AML-193 (cell line): ENCODE measurements at regions not wholly inside any gene's neighbourhood (a gene's known extent, or its start where the extent isn't known, plus 50 kb on each side); places are given as distances from the start of the nearest gene placed in this dataset.
"Not testable (repeated sequence)": the region's sequence is repeated elsewhere in the genome, so short reads cannot be mapped to it uniquely, and the experiment has no call there.

Experiments
- DNase-seq, 2 experiments: peaks; one replicate each; lab custom pipeline; 2025; lab: John Stamatoyannopoulos, UW

- DNase-seq, result no peak
Measured at GRCh38 chr4:93888308-93888707, 59.8 kb downstream of the ATOH1 start.

- no peak for DNase-seq
Measured at GRCh38 chr4:93888768-93889167, 60.2 kb downstream of the ATOH1 start.

DNA sequence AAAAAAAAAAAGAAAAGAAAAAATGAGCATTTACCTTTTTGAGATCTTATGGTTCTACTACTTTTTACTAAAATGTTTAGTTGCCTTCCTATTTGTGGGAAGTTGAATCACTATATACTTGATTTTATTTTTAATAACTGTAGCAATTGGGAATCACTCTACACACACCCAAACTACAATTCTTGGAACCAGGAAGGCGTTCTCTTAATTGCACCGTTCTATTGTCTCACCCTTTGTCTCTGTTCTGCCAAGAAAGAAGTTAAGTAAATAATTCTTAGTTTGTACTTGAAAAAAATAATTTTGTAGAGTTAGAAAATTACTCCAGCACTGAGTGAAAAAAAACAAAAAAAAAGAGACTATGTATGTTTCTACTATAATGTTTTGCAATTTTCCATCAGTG is 62.7 kb downstream of the ATOH1 start:
- DNase-seq, result no peak

DNA sequence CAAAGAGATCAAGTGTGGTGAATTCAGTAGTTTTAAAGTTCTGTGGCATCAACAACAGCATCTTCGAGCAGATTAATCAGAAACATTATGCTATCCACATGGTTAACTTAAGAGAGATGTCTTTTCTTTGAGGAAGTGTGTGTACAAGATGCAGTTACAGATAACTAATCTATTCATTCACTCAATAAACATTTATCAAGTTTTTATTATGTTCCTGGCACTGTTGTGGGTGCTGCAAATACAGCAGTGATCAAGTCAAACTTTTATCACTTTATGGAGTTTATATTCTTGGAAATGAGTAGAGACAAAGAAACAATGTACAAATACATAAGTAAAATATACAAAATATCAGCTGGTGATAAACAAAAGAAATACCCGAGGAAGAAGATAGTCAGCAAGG is 66.4 kb downstream of the ATOH1 start:
- no peak for DNase-seq

DNA sequence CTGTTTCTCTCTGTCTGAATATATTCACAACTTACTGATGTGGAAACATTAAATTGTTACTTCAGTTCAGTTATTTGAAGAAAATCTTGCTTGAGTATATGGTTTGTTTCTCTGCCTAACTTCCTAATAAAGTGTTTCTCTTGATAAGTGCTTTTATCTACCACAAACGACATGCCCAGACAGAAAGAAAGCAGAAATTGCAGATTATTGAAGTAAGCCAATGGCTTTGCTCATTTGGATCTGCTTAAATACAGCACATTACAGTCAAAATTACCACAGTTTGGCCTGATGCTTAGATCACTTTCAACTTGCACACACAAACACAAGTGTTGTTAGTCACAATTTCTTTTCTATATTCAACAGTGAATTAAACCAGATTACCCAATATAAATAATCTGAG is 68.0 kb downstream of the ATOH1 start:
- no peak for DNase-seq

DNA sequence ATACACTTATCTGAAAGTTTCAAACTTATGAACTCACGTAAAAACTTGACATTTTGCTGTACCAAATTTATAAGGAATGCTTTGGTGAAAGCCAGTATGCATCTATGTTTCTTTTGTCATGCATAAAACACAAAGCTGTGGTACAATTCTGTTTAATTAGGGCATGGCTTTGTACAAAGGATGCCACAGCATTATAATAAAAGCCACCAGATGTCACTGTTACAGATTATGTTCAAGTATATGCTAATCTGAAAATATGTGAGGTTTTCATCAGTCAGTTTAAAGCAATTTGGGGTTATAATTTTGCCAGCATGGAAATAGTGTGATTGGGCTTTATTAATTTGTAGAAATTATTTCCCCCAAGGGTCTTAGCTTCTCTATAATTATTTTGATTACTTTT is 69.0 kb downstream of the ATOH1 start:
- DNase-seq, result peak; percentile 26 to 41

DNA sequence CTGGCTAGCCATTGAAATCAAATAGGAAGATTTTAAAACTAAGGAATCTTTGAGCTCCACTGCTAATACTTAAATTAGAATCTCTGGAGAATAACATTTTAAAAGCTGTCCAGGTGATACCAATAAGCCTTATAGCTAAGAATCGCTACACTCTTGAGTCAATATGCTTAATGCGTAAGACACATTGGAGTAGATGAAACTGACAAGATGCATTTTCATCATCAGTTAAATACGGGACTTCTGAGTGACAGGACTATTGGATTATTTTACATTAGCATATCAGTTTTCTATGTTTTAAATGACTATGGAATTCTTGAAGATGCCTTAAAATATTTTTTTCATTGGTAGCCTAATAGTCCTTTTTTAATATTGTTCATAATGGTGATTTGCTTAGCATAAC is 80.2 kb downstream of the ATOH1 start:
- DNase-seq, result no peak

DNA sequence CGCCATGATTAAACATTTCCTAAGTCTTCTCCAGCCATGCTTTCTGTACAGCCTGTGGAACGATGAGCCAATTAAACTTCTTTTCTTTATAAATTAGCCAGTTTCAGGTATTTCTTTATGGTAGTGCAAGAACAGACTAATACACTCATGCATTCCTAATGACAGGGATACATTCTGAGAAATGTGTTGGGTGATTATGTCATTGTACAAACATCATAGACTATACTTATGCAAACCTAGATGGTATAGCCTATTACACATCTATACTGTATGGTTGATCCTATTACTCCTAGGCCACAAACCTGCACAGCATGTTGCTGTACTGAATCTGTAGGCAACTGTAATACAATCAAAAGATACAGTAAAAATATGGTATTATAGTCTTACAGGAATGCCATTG is 83.1 kb downstream of the ATOH1 start:
- DNase-seq, result no peak

DNA sequence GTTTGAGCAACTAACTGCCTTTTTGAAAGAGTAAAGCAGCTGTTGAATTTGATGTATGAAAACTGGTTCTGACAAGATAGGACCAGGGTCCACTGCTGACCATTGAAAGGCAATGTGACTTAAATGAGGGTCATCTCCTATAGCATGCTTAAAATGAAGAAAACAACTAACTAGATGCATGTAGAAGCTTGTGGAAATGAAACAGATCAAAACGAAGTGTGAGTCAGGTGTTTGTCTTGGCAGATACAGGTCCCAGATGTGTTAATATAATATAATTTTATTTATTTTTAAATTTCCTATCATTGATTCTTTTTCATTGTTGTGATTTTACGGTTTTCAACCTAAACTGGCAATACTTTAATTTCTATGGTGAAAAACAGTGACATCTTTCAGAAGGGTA is 83.6 kb downstream of the ATOH1 start:
- DNase-seq, result no peak

DNA sequence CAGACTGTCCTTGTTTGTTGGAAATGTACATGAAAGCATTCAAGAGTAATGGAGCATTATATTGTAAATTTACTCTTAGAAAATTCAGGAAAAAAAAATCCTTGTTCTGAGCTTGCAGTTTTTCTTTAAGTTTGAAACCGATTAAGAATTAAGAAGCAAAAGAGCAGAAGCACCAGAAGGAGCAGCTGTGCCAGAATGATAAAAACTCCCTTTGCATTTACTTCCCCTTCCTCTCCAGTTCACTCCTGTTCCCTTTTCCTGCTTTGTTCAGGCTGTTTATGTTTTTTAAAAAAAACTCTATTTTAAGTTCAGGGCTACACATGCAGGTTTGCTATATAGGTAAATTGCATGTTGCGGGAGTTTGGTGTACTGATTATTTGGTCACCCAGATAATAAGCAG is 90.3 kb downstream of the ATOH1 start:
- DNase-seq, result no peak

GRCh38 chr4:93923570-93923969 is 95.0 kb downstream of the ATOH1 start:
- DNase-seq, result not testable (repeated sequence)

DNA sequence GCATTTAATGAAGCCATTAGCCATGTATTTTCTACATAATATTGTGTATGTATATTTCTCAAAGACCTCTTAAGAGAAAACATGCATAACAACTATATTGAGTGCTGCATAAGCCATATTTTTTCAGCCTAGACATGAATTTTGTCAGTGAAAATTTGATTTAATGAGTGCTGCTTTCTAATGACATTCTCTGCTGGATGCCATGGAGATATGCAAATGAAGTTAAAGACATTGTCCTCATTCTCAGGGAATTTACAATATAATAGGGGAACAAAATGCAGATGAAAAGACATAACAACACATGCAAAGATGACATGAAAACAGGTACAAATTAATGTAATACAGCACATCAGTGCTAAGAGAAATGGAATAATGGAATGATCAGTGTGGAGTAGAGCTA is 118.7 kb downstream of the ATOH1 start:
- no peak for DNase-seq

DNA sequence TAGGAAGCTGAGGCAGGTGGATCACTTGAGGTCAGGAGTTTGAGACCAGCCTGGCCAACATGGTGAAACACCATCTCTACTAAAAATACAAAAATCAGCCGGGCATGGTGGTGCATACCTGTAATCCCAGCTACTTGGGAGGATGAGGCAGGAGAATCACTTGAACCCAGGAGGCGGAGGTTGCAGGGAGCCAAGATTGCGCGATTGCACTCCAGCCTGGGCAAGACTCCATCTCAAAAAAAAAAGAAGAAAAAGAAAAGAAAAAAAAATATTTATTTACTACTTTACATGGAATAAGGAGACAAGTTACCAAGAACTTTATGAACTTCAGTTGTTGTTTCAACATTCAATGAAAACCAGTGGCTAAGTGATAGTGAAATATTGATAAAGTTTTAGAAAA is 121.7 kb downstream of the ATOH1 start:
- DNase-seq, result not testable (repeated sequence)

DNA sequence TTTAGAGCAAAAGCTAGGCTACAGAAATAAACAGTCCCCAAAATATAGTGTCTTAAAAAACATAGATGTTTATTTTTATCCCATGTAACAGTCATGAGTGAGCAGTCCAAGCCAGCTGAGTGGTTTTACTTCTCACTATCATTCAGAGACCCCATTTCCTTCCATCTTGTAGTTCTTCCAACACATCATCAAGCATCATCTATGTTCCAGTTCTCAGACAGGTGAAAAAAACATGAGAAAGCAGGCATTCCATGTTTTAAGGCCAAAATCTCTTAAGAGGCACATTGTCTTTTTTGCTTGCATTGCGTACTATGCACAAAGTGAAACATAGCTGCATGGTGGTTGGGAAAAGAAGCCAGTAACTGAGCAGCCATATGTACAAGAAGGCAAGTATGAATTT is 128.6 kb downstream of the ATOH1 start:
- no peak for DNase-seq

DNA sequence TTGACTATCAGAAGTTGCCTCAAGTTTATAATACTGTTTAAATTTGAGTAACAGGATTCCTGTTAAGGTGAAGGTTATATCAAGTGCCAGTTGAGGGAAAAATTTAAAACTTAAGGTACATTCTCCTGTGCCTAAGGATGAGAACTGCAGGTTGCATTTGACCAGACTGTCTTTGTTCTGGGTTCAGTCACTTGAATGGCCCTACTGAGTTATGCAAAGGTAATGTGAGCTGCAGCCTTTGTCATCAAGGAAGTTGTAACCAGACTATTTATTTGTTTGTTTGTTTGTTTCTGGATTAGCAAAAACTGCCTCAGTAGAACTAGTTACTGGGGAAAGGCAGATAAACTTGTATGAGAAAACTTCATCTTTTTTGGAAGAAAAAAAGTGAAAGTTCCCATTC is 131.9 kb downstream of the ATOH1 start:
- DNase-seq, result no peak

DNA sequence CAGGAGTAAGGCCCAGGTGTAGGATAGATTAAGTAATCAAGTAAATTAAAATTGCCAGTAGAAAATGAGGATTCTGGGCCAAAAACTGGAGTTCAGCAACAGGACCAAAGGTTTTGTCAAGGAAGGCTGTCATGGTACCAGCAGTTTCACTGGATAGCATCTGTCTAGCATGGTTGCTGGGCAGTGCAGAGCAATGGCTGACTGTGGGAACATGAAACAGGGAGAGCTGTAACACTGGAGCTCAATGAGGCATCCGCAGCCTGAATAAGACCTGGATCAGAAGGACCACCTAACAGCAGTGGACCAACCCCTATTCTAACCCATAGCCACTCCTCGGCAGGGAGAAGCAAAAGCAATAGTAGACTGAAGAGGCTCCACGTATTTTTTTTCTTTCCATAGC is 132.4 kb downstream of the ATOH1 start:
- no peak for DNase-seq

DNA sequence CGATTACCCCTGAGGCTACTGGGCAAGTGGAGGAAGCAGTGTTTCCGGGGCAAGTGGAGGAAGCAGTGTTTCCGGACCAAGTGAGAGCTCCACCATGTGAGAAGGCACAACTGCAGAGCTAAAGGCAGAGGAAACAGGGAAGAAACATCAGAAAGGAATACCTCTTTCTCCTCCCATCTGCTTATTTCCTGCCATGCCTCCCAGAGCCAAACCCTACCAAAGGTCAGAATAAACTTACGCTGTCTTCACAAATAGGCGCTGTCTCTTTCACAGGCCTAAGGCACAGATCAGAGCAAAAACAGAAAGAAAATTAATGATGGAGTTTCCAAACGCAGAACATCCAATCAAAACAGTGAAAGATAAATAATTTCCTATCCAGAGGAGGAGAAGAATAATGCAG is 153.0 kb downstream of the ATOH1 start:
- no peak for DNase-seq

DNA sequence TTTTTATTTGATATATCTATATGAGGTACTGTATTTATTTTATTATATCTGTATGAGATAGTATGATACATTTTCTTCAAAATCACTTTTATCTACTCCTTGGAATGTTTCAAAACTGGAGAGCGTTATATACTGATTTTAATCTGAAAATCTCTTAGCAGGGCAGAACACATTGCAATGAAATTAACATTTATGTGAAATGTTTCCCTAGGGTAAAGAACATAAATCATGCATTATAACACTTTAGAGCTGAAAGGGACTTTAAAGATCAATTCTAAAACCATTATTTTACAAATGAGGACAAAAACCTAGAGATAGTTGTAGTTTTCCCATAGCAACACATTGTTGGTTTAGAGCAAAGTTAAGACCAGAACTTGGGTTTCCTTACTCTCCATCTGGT is 153.7 kb downstream of the ATOH1 start:
- no peak for DNase-seq

- no peak for DNase-seq
Measured at GRCh38 chr4:93983140-93983539, 154.6 kb downstream of the ATOH1 start.

DNA sequence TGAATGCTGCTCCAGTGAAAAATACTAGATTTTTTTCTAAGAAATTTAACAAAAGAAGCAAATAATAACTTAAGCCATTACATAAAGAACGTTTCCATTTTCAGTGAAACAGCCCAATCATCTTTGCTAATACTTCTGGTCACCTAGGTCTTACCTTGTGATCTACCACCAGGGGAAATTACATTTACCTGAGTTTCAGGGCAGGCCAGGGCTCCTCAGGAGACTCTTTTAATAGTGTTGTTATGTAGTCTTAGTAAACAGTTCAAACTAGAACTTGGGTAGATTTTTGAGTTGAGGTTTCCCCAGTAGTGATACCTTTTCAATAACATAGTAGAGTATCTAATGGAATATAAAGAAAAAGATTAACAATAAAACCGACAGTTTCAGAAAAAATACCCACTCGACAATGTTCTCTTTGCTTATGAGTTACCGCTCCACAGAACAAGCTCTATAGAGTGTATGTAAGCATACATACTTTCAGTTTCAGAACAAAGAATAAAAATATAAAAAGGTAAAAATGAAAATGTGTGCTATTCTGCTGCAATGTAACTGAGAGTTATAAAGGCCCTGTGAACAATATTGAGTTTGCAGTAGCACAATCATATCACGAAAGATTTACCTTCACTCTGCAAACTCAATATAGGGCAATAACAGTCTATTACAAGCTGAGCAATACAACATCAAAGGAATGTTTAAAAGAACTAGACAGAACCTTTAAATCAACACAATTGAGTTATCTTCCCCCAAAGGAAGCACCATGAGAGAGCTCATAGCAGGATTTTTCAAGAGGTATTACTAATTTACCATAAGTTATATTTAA is 165.8 kb downstream of the ATOH1 start:
- DNase-seq, result no peak

DNA sequence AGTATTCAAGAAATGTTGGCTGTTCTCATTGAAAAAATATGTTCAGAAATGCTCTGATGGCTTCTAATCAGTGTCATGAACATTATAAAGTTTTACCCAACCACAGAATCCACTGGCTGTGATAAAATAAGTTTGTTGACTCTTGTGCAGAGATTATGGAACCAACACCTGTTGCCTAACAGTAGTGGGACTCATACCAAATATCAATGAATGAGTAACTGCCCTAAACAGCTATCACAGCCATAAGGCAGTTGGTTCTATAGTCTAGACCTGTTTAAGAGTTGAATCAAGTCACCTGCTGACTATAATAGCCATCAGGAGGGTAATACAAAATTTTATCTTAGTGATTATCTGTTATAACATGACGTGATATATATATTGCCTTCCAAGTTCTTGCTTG is 168.3 kb downstream of the ATOH1 start:
- no peak for DNase-seq

GRCh38 chr4:94000559-94000958 is 172.0 kb downstream of the ATOH1 start:
- DNase-seq, result no peak

GRCh38 chr4:94006932-94007331 is 178.4 kb downstream of the ATOH1 start:
- DNase-seq, result no peak

GRCh38 chr4:94011190-94011589 is 182.6 kb downstream of the ATOH1 start:
- DNase-seq, result no peak
